Erythroblast (primary cell): ENCODE measurements at regions not wholly inside any gene's neighbourhood (a gene's known extent, or its start where the extent isn't known, plus 50 kb on each side); places are given as distances from the start of the nearest gene placed in this dataset.

Experiments used
- GATA1 ChIP-seq: IDR thresholded peaks from 2 replicates; pipeline ENCODE4 v1.6.1; 2011; ENCODE audit warnings: low read depth, mild to moderate bottlenecking, control low read depth, low read length, moderate library complexity
- POLR2A ChIP-seq: IDR thresholded peaks from 2 replicates; pipeline ENCODE4 v1.6.1; 2011; ENCODE audit warnings: mild to moderate bottlenecking, low read length

DNA sequence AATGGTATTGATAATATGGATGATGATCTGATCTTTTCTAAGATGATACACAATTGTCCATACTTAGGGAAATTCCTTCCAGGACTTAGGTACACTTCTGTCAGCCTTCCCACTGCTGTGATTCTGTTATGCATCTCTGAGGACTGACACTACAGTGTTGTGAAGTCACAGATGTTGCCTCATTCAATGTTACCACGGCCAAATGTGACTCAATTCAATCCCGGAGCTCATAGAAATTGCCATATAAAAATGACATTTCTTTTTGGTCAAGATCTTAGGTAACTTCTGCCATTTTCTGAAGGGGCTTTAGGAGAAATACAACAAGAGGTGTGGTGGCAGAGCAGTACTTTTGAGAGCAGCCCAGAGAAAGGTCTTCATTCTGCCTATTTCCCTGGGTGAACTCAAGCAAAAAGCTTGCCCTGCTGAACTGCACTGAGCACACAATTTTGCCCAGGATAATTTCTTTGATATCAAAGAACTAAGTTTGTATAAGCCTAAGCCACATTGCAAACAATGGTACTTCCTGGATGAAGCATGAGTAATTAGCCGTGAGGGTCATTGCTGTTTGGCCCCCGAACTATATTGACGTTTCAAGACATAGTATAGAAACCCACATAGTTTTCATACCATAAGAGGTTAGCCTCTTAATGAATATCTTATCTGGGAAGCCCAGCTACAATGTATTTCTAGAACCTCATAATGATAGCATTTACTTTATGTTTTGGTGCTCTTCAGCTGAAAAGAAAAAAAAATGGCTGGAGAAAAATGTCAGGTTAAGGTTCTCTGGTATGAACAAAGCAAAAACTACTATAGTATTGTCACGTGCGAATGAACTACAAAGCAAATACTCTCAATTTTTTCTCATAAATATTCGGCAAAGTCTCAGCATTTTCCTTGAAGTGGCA, 437.4 kb downstream of the MEIS1 start:
- TF ChIP-seq POLR2A (no peak), GATA1 (no peak)
